GM12892 (cell line): ENCODE measurements at regions not wholly inside any gene's neighbourhood (a gene's known extent, or its start where the extent isn't known, plus 50 kb on each side); places are given as distances from the start of the nearest gene placed in this dataset.

Source experiments
- POLR2A ChIP-seq: IDR thresholded peaks from 2 replicates; pipeline ENCODE4 v1.6.1; 2011; ENCODE audit warnings: low read depth, low read length, control low read depth
- TAF1 ChIP-seq: IDR thresholded peaks from 2 replicates; pipeline ENCODE4 v1.6.1; 2011; ENCODE audit warnings: low read depth, mild to moderate bottlenecking, control low read depth, low read length, borderline replicate concordance

GRCh38 chr15:59940928-59941327 lies 63.2 kb upstream of the FOXB1 start:
- TF ChIP-seq POLR2A (no peak), TAF1 (no peak)
